Testis (tissue), 2 donors: ENCODE measurements at regions not wholly inside any gene's neighbourhood (a gene's known extent, or its start where the extent isn't known, plus 50 kb on each side); places are given as distances from the start of the nearest gene placed in this dataset.

ENCODE experiments used
- POLR2A ChIP-seq: fragments of 450-650 bp; IDR thresholded peaks from one replicate; pipeline ENCODE4 v1.6.1; 2017; ENCODE audit warnings: antibody characterized with exemption, mild to moderate bottlenecking, moderate library complexity
- TF ChIP-seq, protein P1 (sequence below), 3 experiments: fragments of 450-650 bp in 2 of 3; fragments of 200-600 bp in 1 of 3; sonication (generic) in 1 of 3; IDR thresholded peaks; one replicate each; pipeline ENCODE4 v1.5.1; 2016 to 2019; ENCODE audit warnings: antibody characterized with exemption in 3 of 3, mild to moderate bottlenecking in 2 of 3, moderate library complexity in 1 of 3

- TF ChIP-seq, protein P1, sequence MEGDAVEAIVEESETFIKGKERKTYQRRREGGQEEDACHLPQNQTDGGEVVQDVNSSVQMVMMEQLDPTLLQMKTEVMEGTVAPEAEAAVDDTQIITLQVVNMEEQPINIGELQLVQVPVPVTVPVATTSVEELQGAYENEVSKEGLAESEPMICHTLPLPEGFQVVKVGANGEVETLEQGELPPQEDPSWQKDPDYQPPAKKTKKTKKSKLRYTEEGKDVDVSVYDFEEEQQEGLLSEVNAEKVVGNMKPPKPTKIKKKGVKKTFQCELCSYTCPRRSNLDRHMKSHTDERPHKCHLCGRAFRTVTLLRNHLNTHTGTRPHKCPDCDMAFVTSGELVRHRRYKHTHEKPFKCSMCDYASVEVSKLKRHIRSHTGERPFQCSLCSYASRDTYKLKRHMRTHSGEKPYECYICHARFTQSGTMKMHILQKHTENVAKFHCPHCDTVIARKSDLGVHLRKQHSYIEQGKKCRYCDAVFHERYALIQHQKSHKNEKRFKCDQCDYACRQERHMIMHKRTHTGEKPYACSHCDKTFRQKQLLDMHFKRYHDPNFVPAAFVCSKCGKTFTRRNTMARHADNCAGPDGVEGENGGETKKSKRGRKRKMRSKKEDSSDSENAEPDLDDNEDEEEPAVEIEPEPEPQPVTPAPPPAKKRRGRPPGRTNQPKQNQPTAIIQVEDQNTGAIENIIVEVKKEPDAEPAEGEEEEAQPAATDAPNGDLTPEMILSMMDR (IDR thresholded peaks at IDR 0.05) = no peak
- TF ChIP-seq POLR2A = no peak
These were observed 161.5 kb downstream of the IER5 start for GRCh38 chr1:181250038-181250437.
